Loucy (cell line): ENCODE measurements at regions not wholly inside any gene's neighbourhood (a gene's known extent, or its start where the extent isn't known, plus 50 kb on each side); places are given as distances from the start of the nearest gene placed in this dataset.

Source experiments
- H2AFZ ChIP-seq: fragments of 200-600 bp; sonication (generic); 2 replicates; pipeline ENCODE4 v1.6.0; 2016; ENCODE audit warnings: antibody characterized with exemption, mild to moderate bottlenecking, low read length, moderate library complexity
- H3F3A ChIP-seq: fragments of 200-600 bp; 2 replicates; pipeline ENCODE4 v1.6.0; 2016; ENCODE audit warnings: antibody characterized with exemption, low read depth, mild to moderate bottlenecking
- H3K27me3 ChIP-seq: fragments of 200-600 bp; sonication (generic); 2 replicates; pipeline ENCODE4 v1.6.1; 2014; ENCODE audit warnings: low read length, mild to moderate bottlenecking; ENCODE audit not compliant: insufficient read depth, poor library complexity, severe bottlenecking
- H3K36me3 ChIP-seq: fragments of 200-600 bp; sonication (generic); 2 replicates; pipeline ENCODE4 v1.6.1; 2016; ENCODE audit warnings: low read length; ENCODE audit not compliant: insufficient read depth
- H3K4me1 ChIP-seq: fragments of 200-600 bp; sonication (generic); 2 replicates; pipeline ENCODE4 v1.5.1; 2014; ENCODE audit warnings: low read length, mild to moderate bottlenecking; ENCODE audit not compliant: insufficient read depth, poor library complexity, severe bottlenecking
- H3K4me2 ChIP-seq: fragments of 200-600 bp; sonication (generic); 2 replicates; pipeline ENCODE4 v1.6.0; 2014; ENCODE audit warnings: antibody characterized with exemption, low read length, low read depth, mild to moderate bottlenecking; ENCODE audit not compliant: poor library complexity, severe bottlenecking
- H3K4me3 ChIP-seq: fragments of 200-600 bp; sonication (generic); 2 replicates; pipeline ENCODE4 v1.5.1; 2014; ENCODE audit warnings: low read length, mild to moderate bottlenecking, mixed read lengths; ENCODE audit not compliant: poor library complexity, severe bottlenecking
- H3K79me2 ChIP-seq: fragments of 200-600 bp; sonication (generic); 2 replicates; pipeline ENCODE4 v1.6.1; 2014; ENCODE audit warnings: low read length; ENCODE audit not compliant: insufficient read depth
- H3K9ac ChIP-seq: fragments of 200-600 bp; sonication (generic); 2 replicates; pipeline ENCODE4 v1.6.0; 2014; ENCODE audit warnings: mild to moderate bottlenecking, low read depth, low read length, moderate library complexity; ENCODE audit not compliant: poor library complexity, severe bottlenecking
- H3K9me2 ChIP-seq: fragments of 200-600 bp; sonication (generic); replicated peaks from 2 replicates; pipeline ENCODE4 v1.6.1; 2016; ENCODE audit warnings: low read depth, low read length, mixed read lengths
- H3K9me3 ChIP-seq: fragments of 200-600 bp; sonication (generic); 2 replicates; pipeline ENCODE4 v1.6.1; 2014; ENCODE audit warnings: mild to moderate bottlenecking, antibody characterized with exemption, low read length, low read depth; ENCODE audit not compliant: insufficient read depth
- H4K20me1 ChIP-seq: fragments of 200-600 bp; sonication (generic); 2 replicates; pipeline ENCODE4 v1.6.0; 2014; ENCODE audit warnings: antibody characterized with exemption, low read length, mild to moderate bottlenecking; ENCODE audit not compliant: insufficient read depth, poor library complexity, severe bottlenecking
- EZH2phosphoT487 ChIP-seq: fragments of 200-600 bp; IDR thresholded peaks from 2 replicates; pipeline ENCODE4 v1.6.1; 2018; ENCODE audit warnings: antibody characterized with exemption, mild to moderate bottlenecking, moderate library complexity, borderline replicate concordance
- TF ChIP-seq, protein P1 (sequence below): fragments of 200-600 bp; sonication (generic); conservative IDR thresholded peaks from 2 replicates; pipeline ENCODE4 v1.5.1; 2014; ENCODE audit warnings: mild to moderate bottlenecking, antibody characterized with exemption, low read length

DNA sequence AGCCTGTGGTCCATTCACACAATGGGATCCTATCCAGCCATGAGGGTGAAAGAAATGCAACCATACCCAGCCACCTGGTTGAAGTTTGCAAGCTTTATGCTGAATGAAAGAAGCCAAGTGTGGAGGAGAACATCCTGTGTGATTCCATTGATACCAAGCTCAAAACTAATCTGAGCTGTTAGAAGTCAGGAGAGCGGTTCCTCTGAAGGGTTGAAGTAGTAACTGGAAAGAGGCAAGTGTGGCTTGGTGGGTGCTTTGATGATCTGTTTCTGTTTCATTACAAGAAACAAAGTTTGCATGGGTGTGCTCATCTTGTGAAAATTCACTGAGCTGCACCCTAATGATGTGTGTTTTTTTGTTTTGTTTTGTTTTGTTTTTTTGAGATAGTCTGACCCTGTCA lies 99.4 kb downstream of the SALL1 start:
- Histone ChIP-seq H3K9ac (no peak overlapping the region), H3K36me3 (no peaks in the 10 kb centered on the region), H3K4me2 (no peak overlapping the region), H3K4me1 (no peaks in the 10 kb centered on the region), H3K79me2 (no peaks in the 10 kb centered on the region), H3K9me3 (0 out of 2 replicates have a peak, but pooled peaks cover 2% of the 10 kb centered on the region), H3K9me2 (no peaks in the 10 kb centered on the region), H3F3A (no peaks in the 10 kb centered on the region), H4K20me1 (no peaks in the 10 kb centered on the region), H3K4me3 (no peak overlapping the region), H2AFZ (no peak overlapping the region), H3K27me3 (no peaks in the 10 kb centered on the region)
- no peak for TF ChIP-seq EZH2phosphoT487
- TF ChIP-seq, protein P1, sequence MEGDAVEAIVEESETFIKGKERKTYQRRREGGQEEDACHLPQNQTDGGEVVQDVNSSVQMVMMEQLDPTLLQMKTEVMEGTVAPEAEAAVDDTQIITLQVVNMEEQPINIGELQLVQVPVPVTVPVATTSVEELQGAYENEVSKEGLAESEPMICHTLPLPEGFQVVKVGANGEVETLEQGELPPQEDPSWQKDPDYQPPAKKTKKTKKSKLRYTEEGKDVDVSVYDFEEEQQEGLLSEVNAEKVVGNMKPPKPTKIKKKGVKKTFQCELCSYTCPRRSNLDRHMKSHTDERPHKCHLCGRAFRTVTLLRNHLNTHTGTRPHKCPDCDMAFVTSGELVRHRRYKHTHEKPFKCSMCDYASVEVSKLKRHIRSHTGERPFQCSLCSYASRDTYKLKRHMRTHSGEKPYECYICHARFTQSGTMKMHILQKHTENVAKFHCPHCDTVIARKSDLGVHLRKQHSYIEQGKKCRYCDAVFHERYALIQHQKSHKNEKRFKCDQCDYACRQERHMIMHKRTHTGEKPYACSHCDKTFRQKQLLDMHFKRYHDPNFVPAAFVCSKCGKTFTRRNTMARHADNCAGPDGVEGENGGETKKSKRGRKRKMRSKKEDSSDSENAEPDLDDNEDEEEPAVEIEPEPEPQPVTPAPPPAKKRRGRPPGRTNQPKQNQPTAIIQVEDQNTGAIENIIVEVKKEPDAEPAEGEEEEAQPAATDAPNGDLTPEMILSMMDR, result no peak

DNA sequence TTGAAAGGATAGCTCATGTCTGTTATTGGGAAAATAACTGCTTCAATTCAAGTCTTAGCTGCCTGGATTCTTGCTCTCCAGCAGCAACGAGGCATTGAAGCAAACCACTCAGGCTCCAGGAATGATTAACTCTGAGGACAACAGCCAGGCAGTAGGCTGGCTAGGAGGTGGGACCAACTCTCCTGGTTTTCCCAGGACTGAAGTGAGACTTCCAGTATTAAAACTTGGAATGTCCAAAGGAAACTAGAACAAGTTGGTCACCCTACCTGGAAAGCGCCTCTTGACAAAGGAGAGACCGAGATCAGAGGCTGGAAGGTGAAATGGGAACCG lies 100.7 kb downstream of the SALL1 start:
- H3K4me1 ChIP-seq, result no peaks in the 10 kb centered on the region
- no peak overlapping the region for H2AFZ ChIP-seq
- no peaks in the 10 kb centered on the region for H3K27me3 ChIP-seq
- H3K9ac ChIP-seq, result no peak overlapping the region
- no peaks in the 10 kb centered on the region for H3K36me3 ChIP-seq
- H3K4me2 ChIP-seq, result no peak overlapping the region
- H3K9me2 ChIP-seq, result no peaks in the 10 kb centered on the region
- H3K4me3 ChIP-seq, result no peak overlapping the region
- no peaks in the 10 kb centered on the region for H4K20me1 ChIP-seq
- H3F3A ChIP-seq, result no peaks in the 10 kb centered on the region
- TF ChIP-seq, protein P1, result no peak
- no peak for TF ChIP-seq EZH2phosphoT487
- 0 out of 2 replicates have a peak, but pooled peaks cover 2% of the 10 kb centered on the region for H3K9me3 ChIP-seq
- H3K79me2 ChIP-seq, result no peaks in the 10 kb centered on the region

DNA sequence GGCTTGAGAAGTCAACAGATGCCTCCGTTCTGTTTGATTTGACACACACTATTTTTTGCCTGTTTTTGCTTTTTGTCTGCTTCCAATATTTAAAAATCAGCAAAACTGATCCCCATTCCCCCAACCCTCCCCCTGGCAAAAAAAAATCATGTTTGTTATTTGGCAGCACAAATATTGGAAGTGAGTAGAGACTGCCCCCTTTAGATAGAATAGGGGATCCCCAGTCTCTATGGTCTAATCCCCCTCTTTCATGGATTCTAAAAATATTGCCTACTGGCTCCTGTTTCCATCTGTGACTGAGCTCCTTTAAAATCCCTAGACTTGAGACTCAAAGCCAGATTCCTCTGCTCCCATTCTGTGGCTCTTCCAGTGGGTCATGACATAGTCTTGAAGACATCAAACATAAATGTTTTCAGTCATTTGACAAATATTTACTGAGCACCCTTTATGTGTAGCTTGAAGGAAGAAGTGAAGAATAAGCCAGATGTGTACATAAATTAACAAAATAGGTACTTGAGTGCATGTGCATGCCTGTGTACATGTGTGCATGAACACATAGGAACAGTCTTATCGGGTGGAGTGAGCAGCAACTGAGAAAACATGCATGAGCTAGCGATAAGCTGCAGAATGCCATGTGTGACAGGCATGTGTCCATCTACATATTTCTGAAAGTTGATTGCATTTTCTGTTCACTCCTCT lies 101.2 kb downstream of the SALL1 start:
- no peaks in the 10 kb centered on the region for H3K9me2 ChIP-seq
- TF ChIP-seq, protein P1, result no peak
- no peak for TF ChIP-seq EZH2phosphoT487
- H3K4me3 ChIP-seq, result no peak overlapping the region
- no peaks in the 10 kb centered on the region for H3K36me3 ChIP-seq
- no peaks in the 10 kb centered on the region for H3K4me1 ChIP-seq
- no peaks in the 10 kb centered on the region for H4K20me1 ChIP-seq
- no peaks in the 10 kb centered on the region for H3K27me3 ChIP-seq
- H3K4me2 ChIP-seq, result no peak overlapping the region
- H2AFZ ChIP-seq, result no peak overlapping the region
- H3K9ac ChIP-seq, result no peak overlapping the region
- no peaks in the 10 kb centered on the region for H3F3A ChIP-seq
- H3K79me2 ChIP-seq, result no peaks in the 10 kb centered on the region
- 0 out of 2 replicates have a peak, but pooled peaks cover 2% of the 10 kb centered on the region for H3K9me3 ChIP-seq
